ENCODE measurements at regions not wholly inside any gene's neighbourhood (a gene's known extent, or its start where the extent isn't known, plus 50 kb on each side); places are given as distances from the start of the nearest gene placed in this dataset.

- TF ChIP-seq CHD4 (IDR thresholded peaks at IDR 0.05) (no peak), MAX (IDR thresholded peaks at IDR 0.05; ENCODE audit: low read depth, low read length) (no peak), RCOR1 (conservative IDR thresholded peaks at IDR 0.05; ENCODE audit: low read depth, low read length) (no peak), EZH2 (IDR thresholded peaks at IDR 0.05; ENCODE audit: borderline replicate concordance, control insufficient read depth, low read depth, low read length) (no peak), ATF2 (IDR thresholded peaks at IDR 0.05; ENCODE audit: low read length) (no peak), ZSCAN29 (IDR thresholded peaks at IDR 0.05) (no peak), USF2 (IDR thresholded peaks at IDR 0.05; ENCODE audit: borderline replicate concordance, low read depth, low read length) (no peak), CHD2 (IDR thresholded peaks at IDR 0.05; ENCODE audit: borderline replicate concordance, low read depth, low read length) (no peak), POLR2AphosphoS5 (IDR thresholded peaks at IDR 0.05; ENCODE audit: low read length) (no peak), NBN (IDR thresholded peaks at IDR 0.05) (no peak), PRDM15 (CRISPR knock-in tag; IDR thresholded peaks at IDR 0.05) (no peak)
Observed at GRCh38 chr2:114237331-114237730, 205.1 kb upstream of the DPP10 start.
